ENCODE measurements at regions not wholly inside any gene's neighbourhood (a gene's known extent, or its start where the extent isn't known, plus 50 kb on each side); places are given as distances from the start of the nearest gene placed in this dataset.
"Not testable (repeated sequence)": the region's sequence is repeated elsewhere in the genome, so short reads cannot be mapped to it uniquely, and the experiment has no call there.

GRCh38 chr7:50251765-50252164 lies 52.8 kb upstream of the IKZF1 start:
- Histone ChIP-seq H3K27ac (ENCODE audit: low read depth, low read length) (no peak overlapping the region), H3K27me3 (ENCODE audit: control insufficient read depth, insufficient read depth, low read length, poor library complexity, severe bottlenecking) (no peaks in the 10 kb centered on the region), H3K36me3 (ENCODE audit: control insufficient read depth, insufficient read depth, low read length) (no peaks in the 10 kb centered on the region), H3K4me3 (ENCODE audit: low read length) (no peak overlapping the region), H3K9ac (ENCODE audit: extremely low read depth, low read length, poor library complexity, severe bottlenecking) (no peak overlapping the region), H3K4me1 (ENCODE audit: control insufficient read depth, insufficient read depth, low read length) (no peaks in the 10 kb centered on the region), H3K9me3 (ENCODE audit: control insufficient read depth, low read length) (no peaks in the 10 kb centered on the region)
- Mint-ChIP-seq H3K9me3 (peaks cover under 1% of the 10 kb centered on the region), H3K27me3 (ENCODE audit: insufficient read depth) (no peaks in the 10 kb centered on the region), H3K4me1 (no peaks in the 10 kb centered on the region), H3K36me3 (ENCODE audit: low read depth) (no peaks in the 10 kb centered on the region), H3K27ac (no peak overlapping the region), H3K4me3 (no peak overlapping the region)
- DNase-seq = no peak
- WGBS, 2 experiments (ENCODE audit: insufficient coverage in 1 of 2, insufficient read length in 1 of 2) = 85 to 86% methylated on average over 2 to 3 of the region's 3 CpGs
- no peak for TF ChIP-seq CTCF (conservative IDR thresholded peaks at IDR 0.05)

- no peaks in the 10 kb centered on the region for H3K27me3 ChIP-seq (ENCODE audit: control insufficient read depth, insufficient read depth, low read length, poor library complexity, severe bottlenecking)
- no peak overlapping the region for H3K4me3 ChIP-seq (ENCODE audit: low read length)
- H3K36me3 ChIP-seq (ENCODE audit: control insufficient read depth, insufficient read depth, low read length) = no peaks in the 10 kb centered on the region
- peaks cover 10% of the 10 kb centered on the region for H3K9me3 ChIP-seq (ENCODE audit: control insufficient read depth, low read length)
- Mint-ChIP-seq H3K9me3 (peaks cover 12% of the 10 kb centered on the region), H3K27ac (no peak overlapping the region), H3K36me3 (ENCODE audit: low read depth) (no peaks in the 10 kb centered on the region), H3K27me3 (ENCODE audit: insufficient read depth) (no peaks in the 10 kb centered on the region), H3K4me1 (no peaks in the 10 kb centered on the region), H3K4me3 (no peak overlapping the region)
- no peak overlapping the region for H3K9ac ChIP-seq (ENCODE audit: extremely low read depth, low read length, poor library complexity, severe bottlenecking)
- H3K4me1 ChIP-seq (ENCODE audit: control insufficient read depth, insufficient read depth, low read length) = no peaks in the 10 kb centered on the region
- WGBS, 2 experiments (ENCODE audit: insufficient coverage in 1 of 2, insufficient read length in 1 of 2) = 83% methylated on average over 1 of the region's 2 CpGs; no CpG with 5 or more reads in 1 of the 2 experiments
- no peak for DNase-seq
- H3K27ac ChIP-seq (ENCODE audit: low read depth, low read length) = no peak overlapping the region
- no peak for TF ChIP-seq CTCF (conservative IDR thresholded peaks at IDR 0.05)
Observed at GRCh38 chr7:50246551-50246950, 58.0 kb upstream of the IKZF1 start.

- not testable (repeated sequence) for H3K4me3 Mint-ChIP-seq; H3K4me3 ChIP-seq (ENCODE audit: low read length); H3K27ac Mint-ChIP-seq; H3K4me1 ChIP-seq (ENCODE audit: control insufficient read depth, insufficient read depth, low read length); H3K36me3 Mint-ChIP-seq (ENCODE audit: low read depth); H3K9ac ChIP-seq (ENCODE audit: extremely low read depth, low read length, poor library complexity, severe bottlenecking); H3K9me3 ChIP-seq (ENCODE audit: control insufficient read depth, low read length); H3K4me1 Mint-ChIP-seq; DNase-seq; H3K27ac ChIP-seq (ENCODE audit: low read depth, low read length); H3K36me3 ChIP-seq (ENCODE audit: control insufficient read depth, insufficient read depth, low read length); H3K27me3 Mint-ChIP-seq (ENCODE audit: insufficient read depth); H3K27me3 ChIP-seq (ENCODE audit: control insufficient read depth, insufficient read depth, low read length, poor library complexity, severe bottlenecking)
- peaks cover 15% of the 10 kb centered on the region for H3K9me3 Mint-ChIP-seq
Observed at GRCh38 chr7:50242111-50242510, 62.4 kb upstream of the IKZF1 start.

GRCh38 chr7:50240699-50241098 lies 63.8 kb upstream of the IKZF1 start:
- H3K4me3 ChIP-seq (ENCODE audit: low read length); DNase-seq; H3K36me3 Mint-ChIP-seq (ENCODE audit: low read depth); H3K4me1 Mint-ChIP-seq; H3K27ac Mint-ChIP-seq; H3K27me3 ChIP-seq (ENCODE audit: control insufficient read depth, insufficient read depth, low read length, poor library complexity, severe bottlenecking); H3K9me3 ChIP-seq (ENCODE audit: control insufficient read depth, low read length); H3K36me3 ChIP-seq (ENCODE audit: control insufficient read depth, insufficient read depth, low read length); H3K4me3 Mint-ChIP-seq; H3K27ac ChIP-seq (ENCODE audit: low read depth, low read length); H3K4me1 ChIP-seq (ENCODE audit: control insufficient read depth, insufficient read depth, low read length); H3K9me3 Mint-ChIP-seq; H3K27me3 Mint-ChIP-seq (ENCODE audit: insufficient read depth); H3K9ac ChIP-seq (ENCODE audit: extremely low read depth, low read length, poor library complexity, severe bottlenecking): not testable (repeated sequence)
